Ovary (tissue), 7 donors: ENCODE measurements at regions not wholly inside any gene's neighbourhood (a gene's known extent, or its start where the extent isn't known, plus 50 kb on each side); places are given as distances from the start of the nearest gene placed in this dataset.

ENCODE experiments used
- DNase-seq, 5 donors: peaks; one replicate each; pipeline ENCODE4 v3.0.0-alpha.2; 2019 to 2020
- H3K27ac ChIP-seq, 2 donors: fragments of 200-600 bp; one replicate each; pipeline versions ENCODE4 v1.5.1 to v1.8.0; 2019 to 2022
- H3K27me3 ChIP-seq: fragments of 200-600 bp; one replicate; pipeline ENCODE4 v1.8.0; 2022
- H3K36me3 ChIP-seq: fragments of 200-600 bp; sonication (generic); one replicate; pipeline ENCODE4 v1.5.1; 2019
- H3K4me1 ChIP-seq: one replicate; pipeline ENCODE4 v1.8.1; 2013; ENCODE audit warnings: mild to moderate bottlenecking, moderate library complexity; ENCODE audit not compliant: insufficient read depth
- H3K4me3 ChIP-seq: fragments of 200-600 bp; sonication (generic); one replicate; pipeline ENCODE4 v1.5.1; 2017
- H3K9me3 ChIP-seq, 2 donors: fragments of 200-600 bp in 1 of 2; sonication (generic) in 1 of 2; one replicate each; pipeline versions ENCODE4 v1.5.1 to v1.8.1; 2013 to 2019; ENCODE audit warnings: mild to moderate bottlenecking in 1 of 2, moderate library complexity in 1 of 2
- CTCF ChIP-seq, 3 donors: fragments of 450-650 bp in 2 of 3; fragments of 200-600 bp in 1 of 3; IDR thresholded peaks; one replicate each; pipeline versions ENCODE4 v1.5.1 to v1.8.0; 2016 to 2022; ENCODE audit warnings: antibody characterized with exemption in 3 of 3, mild to moderate bottlenecking in 1 of 3
- EP300 ChIP-seq: sonication (generic); formaldehyde crosslinking; IDR thresholded peaks from one replicate; pipeline ENCODE4 v1.6.1; 2017; ENCODE audit warnings: antibody characterized with exemption
- POLR2A ChIP-seq: fragments of 450-650 bp; IDR thresholded peaks from one replicate; pipeline ENCODE4 v1.6.1; 2017; ENCODE audit warnings: antibody characterized with exemption, mild to moderate bottlenecking, moderate library complexity
- WGBS, 3 donors: extraction: QIAGEN DNeasy Blood & Tissue Kit in 1 of 3; methylation state at CpG; one replicate each; pipeline versions ENCODE4 v1.1.5 to v1.1.7; 2013 to 2017; 5-methylcytosine and 5-hydroxymethylcytosine counted together
- intact Hi-C, 4 donors: fragments of 100-400 bp; cut with DNase I; formaldehyde crosslinking; loops; one replicate each; pipeline versions ENCODE4 v1.11.0 to v1.15.1; 2022 to 2023
- donor health status: DM: no; HTN: no; CAD: no; lungs with moderate emphysema.
- donor health status: DM: no; HTN: no; CAD: no.
- donor health status: Bipolar disorder and iron deficiency.
- donor health status: DM: no; HTN: no; CAD: no.
- donor health status: DM: yes; HTN: yes; CAD: no.

GRCh38 chr6:141261672-141262060, 871.1 kb upstream of the GJE1 start:
- no peaks in the 10 kb centered on the region for H3K36me3 ChIP-seq
- no peaks in the 10 kb centered on the region for H3K9me3 ChIP-seq
- intact Hi-C loops = no loop called here
- no peak overlapping the region for H3K4me3 ChIP-seq
- DNase-seq = no peak
- TF ChIP-seq EP300 = no peak
- no peak for TF ChIP-seq POLR2A
- no peak for TF ChIP-seq CTCF (IDR thresholded peaks at IDR 0.05)
- 95 to 97% (median 95%) methylated on average over 4 of the region's 4 CpGs for WGBS, 3 donors
- no peaks in the 10 kb centered on the region for H3K4me1 ChIP-seq
- H3K27ac ChIP-seq = no peak overlapping the region
- H3K27me3 ChIP-seq = no peaks in the 10 kb centered on the region

DNA sequence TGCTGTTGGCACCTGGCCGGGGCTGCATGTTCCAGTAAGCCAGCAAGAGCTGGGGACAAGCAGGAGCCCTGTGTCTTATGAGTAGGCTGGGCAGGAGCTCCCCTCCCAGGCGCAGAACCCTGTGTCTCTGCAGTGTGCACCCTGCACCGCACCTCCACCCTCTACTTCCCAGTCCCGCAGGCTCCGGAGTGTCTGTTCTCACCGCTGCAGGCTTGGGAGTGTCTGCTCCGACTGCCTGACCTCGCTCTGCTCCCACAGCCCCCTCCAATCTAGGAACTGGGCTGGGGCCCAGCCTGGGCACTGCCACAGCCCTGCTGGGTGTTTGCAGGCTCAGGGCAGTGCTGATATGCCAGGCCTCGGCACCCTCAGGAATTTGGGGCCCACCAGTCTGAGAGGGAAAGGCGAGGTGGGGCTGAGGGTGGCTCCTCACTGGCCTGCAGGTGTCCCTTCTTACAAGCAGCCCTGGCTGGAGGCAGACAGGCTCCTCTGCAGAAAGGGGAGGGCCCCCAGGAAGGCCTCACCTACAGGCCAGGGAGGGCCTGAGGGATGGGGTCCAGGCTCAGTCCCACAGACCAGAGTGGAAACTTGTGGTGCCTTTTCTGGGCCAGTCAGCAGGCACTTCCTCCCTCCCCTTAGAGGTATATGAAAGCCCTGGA, 871.6 kb upstream of the GJE1 start:
- TF ChIP-seq CTCF (IDR thresholded peaks at IDR 0.05) = no peak
- TF ChIP-seq EP300 = no peak
- no peaks in the 10 kb centered on the region for H3K9me3 ChIP-seq
- WGBS, 3 donors = 85 to 93% (median 87%) methylated on average over 8 to 10 of the region's 10 CpGs
- H3K27me3 ChIP-seq = no peaks in the 10 kb centered on the region
- H3K27ac ChIP-seq = no peak overlapping the region
- no peak overlapping the region for H3K4me3 ChIP-seq
- H3K4me1 ChIP-seq = no peaks in the 10 kb centered on the region
- intact Hi-C loops = no loop called here
- H3K36me3 ChIP-seq = no peaks in the 10 kb centered on the region
- DNase-seq = no peak

DNA sequence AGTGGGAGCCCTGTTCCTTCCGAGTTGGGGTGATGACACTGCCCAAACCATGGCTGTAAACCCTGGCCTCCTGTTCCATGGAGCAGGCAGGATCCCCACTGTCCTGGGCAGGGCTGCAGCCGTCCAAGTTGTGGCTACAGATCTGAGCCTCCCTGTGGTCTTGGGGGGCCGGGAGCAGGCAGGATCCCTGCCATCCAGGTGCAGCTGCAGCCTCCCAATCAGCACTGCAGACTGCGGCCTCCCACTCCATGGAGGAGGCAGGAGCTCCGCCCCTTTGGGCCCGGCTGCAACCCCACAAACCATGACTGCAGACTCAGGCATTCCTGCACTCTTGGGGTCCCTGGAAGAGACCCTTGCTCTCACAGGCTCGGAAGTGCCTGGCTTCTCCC, 872.1 kb upstream of the GJE1 start:
- intact Hi-C loops = no loop called here
- TF ChIP-seq CTCF (IDR thresholded peaks at IDR 0.05) = no peak
- no peak for TF ChIP-seq EP300
- TF ChIP-seq POLR2A = no peak
- DNase-seq = no peak
- Histone ChIP-seq H3K9me3 (no peaks in the 10 kb centered on the region), H3K27ac (no peak overlapping the region), H3K4me1 (no peaks in the 10 kb centered on the region), H3K27me3 (no peaks in the 10 kb centered on the region), H3K4me3 (no peak overlapping the region), H3K36me3 (no peaks in the 10 kb centered on the region)
- 78 to 92% (median 80%) methylated on average over 6 to 7 of the region's 7 CpGs for WGBS, 3 donors

- Histone ChIP-seq H3K4me3 (no peak overlapping the region), H3K4me1 (no peaks in the 10 kb centered on the region), H3K36me3 (no peaks in the 10 kb centered on the region), H3K27ac (no peak overlapping the region), H3K27me3 (no peaks in the 10 kb centered on the region), H3K9me3 (no peaks in the 10 kb centered on the region)
- 79 to 92% (median 91%) methylated on average over 5 of the region's 5 CpGs for WGBS, 3 donors
- intact Hi-C loops = no loop called here
- no peak for DNase-seq
- TF ChIP-seq EP300 = no peak
Measured at GRCh38 chr6:141259807-141260206, 872.9 kb upstream of the GJE1 start.

- intact Hi-C loops = no loop called here
- Histone ChIP-seq H3K27ac (no peak overlapping the region), H3K4me3 (no peak overlapping the region), H3K36me3 (no peaks in the 10 kb centered on the region), H3K4me1 (peaks cover under 1% of the 10 kb centered on the region), H3K27me3 (no peaks in the 10 kb centered on the region), H3K9me3 (no peaks in the 10 kb centered on the region)
- no peak for DNase-seq
- 52 to 75% (median 63%) methylated on average over 3 of the region's 3 CpGs for WGBS, 3 donors
- TF ChIP-seq POLR2A (no peak), EP300 (no peak), CTCF (IDR thresholded peaks at IDR 0.05) (no peak)
Measured at GRCh38 chr6:141259091-141259490, 873.6 kb upstream of the GJE1 start.
